ENCODE measurements at regions not wholly inside any gene's neighbourhood (a gene's known extent, or its start where the extent isn't known, plus 50 kb on each side); places are given as distances from the start of the nearest gene placed in this dataset.

DNA sequence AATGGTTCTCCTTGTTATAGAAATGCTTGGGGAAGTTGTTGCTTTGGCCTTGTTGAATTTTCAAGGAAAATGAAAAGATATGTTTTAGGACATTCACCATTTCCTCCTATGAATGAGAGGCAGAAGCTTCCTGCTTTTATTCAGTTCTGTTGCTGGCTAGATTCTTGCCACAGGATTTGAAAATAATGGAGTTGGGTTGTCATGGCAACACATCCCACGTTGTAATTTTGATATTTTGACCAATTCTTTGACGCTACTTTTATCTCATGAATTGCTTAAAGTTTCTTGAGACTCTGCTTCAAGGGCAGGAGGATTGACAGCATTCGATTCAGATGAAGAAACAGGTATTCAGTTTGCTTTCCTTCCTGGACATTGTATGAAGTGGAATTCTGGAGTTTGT lies 331.5 kb downstream of the PRDM2 start:
- H3K9me3 ChIP-seq, result peaks cover 0 to 12% (median 0%) of the 10 kb centered on the region in 11 donors
- WGBS, 2 donors, result 43 to 45% methylated on average over 3 of the region's 3 CpGs
- no peak for ATAC-seq
- intact Hi-C loops (cut with DNase I), result no loop called here
- H3K4me3 ChIP-seq, result no peak overlapping the region
- DNase-seq, result no peak
- TF ChIP-seq, protein P1, sequence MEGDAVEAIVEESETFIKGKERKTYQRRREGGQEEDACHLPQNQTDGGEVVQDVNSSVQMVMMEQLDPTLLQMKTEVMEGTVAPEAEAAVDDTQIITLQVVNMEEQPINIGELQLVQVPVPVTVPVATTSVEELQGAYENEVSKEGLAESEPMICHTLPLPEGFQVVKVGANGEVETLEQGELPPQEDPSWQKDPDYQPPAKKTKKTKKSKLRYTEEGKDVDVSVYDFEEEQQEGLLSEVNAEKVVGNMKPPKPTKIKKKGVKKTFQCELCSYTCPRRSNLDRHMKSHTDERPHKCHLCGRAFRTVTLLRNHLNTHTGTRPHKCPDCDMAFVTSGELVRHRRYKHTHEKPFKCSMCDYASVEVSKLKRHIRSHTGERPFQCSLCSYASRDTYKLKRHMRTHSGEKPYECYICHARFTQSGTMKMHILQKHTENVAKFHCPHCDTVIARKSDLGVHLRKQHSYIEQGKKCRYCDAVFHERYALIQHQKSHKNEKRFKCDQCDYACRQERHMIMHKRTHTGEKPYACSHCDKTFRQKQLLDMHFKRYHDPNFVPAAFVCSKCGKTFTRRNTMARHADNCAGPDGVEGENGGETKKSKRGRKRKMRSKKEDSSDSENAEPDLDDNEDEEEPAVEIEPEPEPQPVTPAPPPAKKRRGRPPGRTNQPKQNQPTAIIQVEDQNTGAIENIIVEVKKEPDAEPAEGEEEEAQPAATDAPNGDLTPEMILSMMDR (IDR thresholded peaks at IDR 0.05), result no peak
- no peaks in the 10 kb centered on the region for H3K36me3 ChIP-seq
- no peaks in the 10 kb centered on the region for H3K4me1 ChIP-seq
- peaks cover 0 to 38% (median 14%) of the 10 kb centered on the region in 7 donors for H3K27me3 ChIP-seq
- no peak overlapping the region for H3K27ac ChIP-seq

DNA sequence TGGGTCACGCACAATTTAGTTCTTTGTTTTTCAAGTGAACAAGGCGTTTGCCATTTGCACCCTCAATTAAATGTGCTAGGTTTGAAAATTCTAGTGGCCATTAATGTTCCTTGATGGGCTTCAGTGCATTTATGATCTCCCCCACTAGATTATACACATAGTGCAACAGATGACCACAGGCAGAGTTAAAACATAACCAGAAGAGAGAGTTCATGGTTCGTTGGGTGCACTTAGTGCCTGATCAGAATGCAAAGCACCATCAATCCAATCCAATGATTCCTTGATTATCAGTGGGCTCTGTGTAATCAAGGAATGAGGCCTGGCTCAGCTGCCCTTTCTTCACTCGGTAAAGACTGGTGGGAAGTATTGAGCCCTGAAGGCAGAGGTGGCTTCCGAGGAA lies 334.5 kb downstream of the PRDM2 start:
- 73 to 84% methylated on average over 5 of the region's 5 CpGs for WGBS, 2 donors

DNA sequence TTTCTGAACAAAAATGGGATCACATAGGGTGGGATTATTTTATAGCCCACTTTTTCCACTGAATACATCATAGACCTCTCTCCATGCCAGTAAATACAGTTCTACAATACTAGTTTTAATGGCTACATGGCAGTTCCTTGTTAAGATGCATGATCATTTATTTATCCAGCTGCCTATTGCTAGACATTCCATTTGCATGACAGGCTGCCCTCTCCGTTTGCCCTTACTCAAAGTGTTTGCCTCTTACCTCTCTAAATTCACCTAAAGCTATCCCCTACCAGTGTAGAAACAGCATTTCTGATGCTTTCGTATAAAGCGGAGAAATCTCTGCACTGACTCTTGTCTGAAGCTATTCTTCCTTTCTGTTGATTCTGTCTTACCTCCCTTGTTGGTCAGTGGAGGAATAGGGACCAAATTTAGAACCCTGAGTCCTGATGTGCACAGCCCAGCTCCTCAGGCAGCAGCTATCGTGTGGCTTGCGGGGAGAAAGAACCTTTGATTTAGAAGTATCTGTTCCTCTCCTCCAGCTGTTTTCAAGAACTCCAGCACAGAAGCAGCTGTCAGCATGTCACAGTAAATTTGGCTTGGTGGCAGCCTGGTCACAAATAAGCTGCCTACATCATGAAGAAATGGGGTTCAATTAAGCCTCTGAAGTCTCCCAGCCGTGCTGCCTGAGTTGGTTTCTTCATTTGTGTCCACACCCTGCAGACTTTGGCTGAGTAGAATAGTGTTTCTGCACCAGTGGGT lies 337.3 kb downstream of the PRDM2 start:
- no peak overlapping the region for H3K4me3 ChIP-seq
- peaks cover 0 to 28% (median 11%) of the 10 kb centered on the region in 11 donors for H3K9me3 ChIP-seq
- no peaks in the 10 kb centered on the region for H3K36me3 ChIP-seq
- no peak overlapping the region for H3K27ac ChIP-seq
- intact Hi-C loops (cut with DNase I), result no loop called here
- no peaks in the 10 kb centered on the region for H3K4me1 ChIP-seq
- TF ChIP-seq, protein P1 (IDR thresholded peaks at IDR 0.05), result no peak
- peaks cover 0 to 31% (median 7%) of the 10 kb centered on the region in 7 donors for H3K27me3 ChIP-seq
- DNase-seq, result no peak
- ATAC-seq, result no peak
- WGBS, 2 donors, result 62 to 65% methylated on average over 6 of the region's 6 CpGs

More for the DNA sequence above, 334.5 kb downstream of the PRDM2 start:
- intact Hi-C loops (cut with DNase I), result no loop called here
- no peak overlapping the region for H3K27ac ChIP-seq
- no peak overlapping the region for H3K4me3 ChIP-seq
- H3K27me3 ChIP-seq, result peaks cover 0 to 34% (median 14%) of the 10 kb centered on the region in 7 donors
- no peaks in the 10 kb centered on the region for H3K36me3 ChIP-seq
- TF ChIP-seq, protein P1 (IDR thresholded peaks at IDR 0.05), result no peak
- no peaks in the 10 kb centered on the region for H3K4me1 ChIP-seq
- ATAC-seq (no peak), DNase-seq (no peak)
- H3K9me3 ChIP-seq, result peaks cover 0 to 12% (median 0%) of the 10 kb centered on the region in 11 donors

DNA sequence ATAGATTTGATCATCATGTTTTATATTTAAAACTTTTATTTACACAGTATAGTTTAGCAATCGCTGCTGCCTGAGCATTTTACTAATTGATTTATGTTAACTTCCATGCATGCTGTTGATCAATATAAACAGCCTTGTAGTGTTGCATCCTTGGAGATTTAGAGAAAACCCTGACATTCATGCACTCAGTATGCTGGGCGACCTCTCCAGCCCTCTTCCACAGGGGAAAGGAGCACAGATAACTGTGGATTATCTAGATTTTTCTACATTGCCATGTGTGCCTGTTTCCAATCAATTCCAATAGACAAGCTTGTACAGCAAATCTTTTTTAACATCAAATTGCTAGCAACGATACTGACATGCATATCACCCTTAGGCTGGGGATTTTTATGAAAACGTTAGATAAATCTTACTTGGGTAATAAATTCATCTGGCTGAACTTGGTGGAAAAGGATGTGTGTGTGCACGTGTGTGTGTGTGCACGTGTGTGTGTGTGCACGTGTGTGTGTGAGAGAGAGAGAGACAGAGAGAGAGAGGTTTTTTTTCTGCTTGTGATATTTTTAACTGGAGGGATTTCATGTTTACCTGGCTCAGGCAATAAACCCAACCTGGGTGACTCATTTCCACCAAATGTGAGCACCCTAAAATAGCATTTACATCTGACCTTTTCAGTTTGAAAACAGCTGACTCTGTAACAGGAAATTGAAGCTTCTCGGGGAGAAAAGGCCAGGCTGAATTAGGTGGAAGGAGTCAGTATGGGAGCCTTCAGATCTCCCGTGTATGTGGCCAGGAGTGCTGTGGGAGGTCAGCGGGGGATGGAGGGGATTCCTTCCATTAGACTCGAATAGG lies 339.8 kb downstream of the PRDM2 start:
- peaks cover 0 to 32% (median 13%) of the 10 kb centered on the region in 11 donors for H3K9me3 ChIP-seq
- DNase-seq (no peak), ATAC-seq (no peak)
- H3K4me3 ChIP-seq, result no peak overlapping the region
- no peaks in the 10 kb centered on the region for H3K4me1 ChIP-seq
- intact Hi-C loops (cut with DNase I), result no loop called here
- no peak overlapping the region for H3K27ac ChIP-seq
- TF ChIP-seq, protein P1 (IDR thresholded peaks at IDR 0.05), result no peak
- H3K36me3 ChIP-seq, result no peaks in the 10 kb centered on the region
- WGBS, 2 donors, result 60 to 68% methylated on average over 11 of the region's 11 CpGs
- H3K27me3 ChIP-seq, result peaks cover 0 to 19% (median 5%) of the 10 kb centered on the region in 7 donors

Measured in heart right ventricle (tissue), 16 donors.